Erythroblast (primary cell): ENCODE measurements at regions not wholly inside any gene's neighbourhood (a gene's known extent, or its start where the extent isn't known, plus 50 kb on each side); places are given as distances from the start of the nearest gene placed in this dataset.

Experiments
- GATA1 ChIP-seq: IDR thresholded peaks from 2 replicates; pipeline ENCODE4 v1.6.1; 2011; ENCODE audit warnings: low read depth, mild to moderate bottlenecking, control low read depth, low read length, moderate library complexity
- POLR2A ChIP-seq: IDR thresholded peaks from 2 replicates; pipeline ENCODE4 v1.6.1; 2011; ENCODE audit warnings: mild to moderate bottlenecking, low read length

- no peak for TF ChIP-seq POLR2A
- no peak for TF ChIP-seq GATA1
Observed at GRCh38 chr16:80147026-80147655, 393.7 kb upstream of the DYNLRB2 start.
